ENCODE measurements at regions not wholly inside any gene's neighbourhood (a gene's known extent, or its start where the extent isn't known, plus 50 kb on each side); places are given as distances from the start of the nearest gene placed in this dataset.
"Not testable (repeated sequence)": the region's sequence is repeated elsewhere in the genome, so short reads cannot be mapped to it uniquely, and the experiment has no call there.

DNA sequence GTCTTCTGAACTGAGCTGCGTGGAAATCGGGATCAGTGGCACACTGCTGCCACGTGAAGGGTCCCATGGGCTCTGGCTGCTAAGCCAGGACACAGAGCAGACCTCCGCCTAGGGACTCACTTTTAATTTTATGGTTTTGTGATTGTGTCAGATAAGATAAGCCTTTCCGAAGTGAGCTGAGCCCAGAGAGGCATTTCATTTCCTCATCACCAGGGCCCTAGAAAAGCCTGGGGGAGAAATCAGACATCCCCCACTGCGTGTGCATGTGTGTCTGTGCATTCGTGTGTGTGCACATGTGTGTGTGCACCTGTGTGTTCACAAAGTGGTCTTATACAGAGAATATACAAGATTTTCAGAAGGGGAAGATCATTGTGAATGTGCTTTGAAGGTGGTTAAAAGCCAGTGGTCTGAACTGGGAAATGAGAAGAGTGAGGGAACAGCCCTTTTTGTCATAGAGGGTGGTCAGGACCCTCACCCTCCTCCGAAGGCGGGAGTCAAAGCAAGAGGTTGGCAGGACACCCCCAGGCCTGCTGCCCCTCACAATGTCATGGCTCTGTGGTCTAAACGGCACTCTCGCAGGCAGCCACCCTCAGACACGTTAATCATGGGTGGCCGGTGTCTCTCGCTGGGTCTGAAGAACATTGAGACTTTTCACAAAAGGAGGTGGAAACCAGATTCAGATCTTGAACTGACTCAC is 176.1 kb upstream of the PFKP start:
- no peak for DNase-seq (ENCODE audit: low read depth)

DNA sequence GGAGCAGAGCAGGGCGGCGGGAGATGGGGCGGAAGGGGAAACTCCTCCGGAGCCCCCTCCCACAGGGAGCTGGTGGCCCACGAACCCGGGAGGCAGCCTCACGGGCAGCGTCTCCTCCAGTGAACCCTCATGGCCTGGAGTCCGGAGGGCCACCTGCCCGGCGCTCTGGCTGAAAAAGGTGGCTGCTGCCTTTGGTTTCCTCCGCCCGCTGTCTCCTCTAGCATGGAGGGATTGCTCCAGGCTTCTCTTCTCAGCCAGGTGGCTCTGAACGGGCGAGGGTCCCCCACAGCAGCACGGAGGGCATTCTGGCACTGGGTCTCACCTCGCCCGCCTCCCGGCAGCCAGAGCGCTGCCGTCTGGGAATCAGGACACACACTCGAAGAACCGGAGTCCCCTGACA is 177.3 kb upstream of the PFKP start:
- DNase-seq (ENCODE audit: low read depth): no peak

DNA sequence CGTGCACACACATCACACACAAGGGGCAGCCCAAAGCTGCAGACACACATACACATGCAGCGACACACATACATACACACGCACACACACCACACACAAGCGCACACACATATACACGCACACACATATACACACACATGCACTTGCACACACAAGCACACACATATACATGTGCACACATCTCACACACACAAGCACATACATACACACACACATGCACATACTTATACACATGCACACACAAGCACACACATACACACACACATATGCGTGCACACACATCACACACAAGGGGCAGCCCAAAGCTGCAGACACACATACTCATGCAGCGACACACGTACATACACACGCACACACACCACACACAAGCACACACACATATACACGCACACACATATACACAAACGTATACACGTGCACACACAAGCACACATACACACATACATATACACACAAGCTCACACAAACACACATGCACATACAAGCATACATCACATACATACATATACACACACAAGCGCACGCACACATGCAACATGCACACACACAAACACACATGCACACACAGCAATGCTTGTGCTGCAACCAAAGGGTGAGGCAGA is 178.8 kb upstream of the PFKP start:
- DNase-seq (ENCODE audit: low read depth): no peak

DNA sequence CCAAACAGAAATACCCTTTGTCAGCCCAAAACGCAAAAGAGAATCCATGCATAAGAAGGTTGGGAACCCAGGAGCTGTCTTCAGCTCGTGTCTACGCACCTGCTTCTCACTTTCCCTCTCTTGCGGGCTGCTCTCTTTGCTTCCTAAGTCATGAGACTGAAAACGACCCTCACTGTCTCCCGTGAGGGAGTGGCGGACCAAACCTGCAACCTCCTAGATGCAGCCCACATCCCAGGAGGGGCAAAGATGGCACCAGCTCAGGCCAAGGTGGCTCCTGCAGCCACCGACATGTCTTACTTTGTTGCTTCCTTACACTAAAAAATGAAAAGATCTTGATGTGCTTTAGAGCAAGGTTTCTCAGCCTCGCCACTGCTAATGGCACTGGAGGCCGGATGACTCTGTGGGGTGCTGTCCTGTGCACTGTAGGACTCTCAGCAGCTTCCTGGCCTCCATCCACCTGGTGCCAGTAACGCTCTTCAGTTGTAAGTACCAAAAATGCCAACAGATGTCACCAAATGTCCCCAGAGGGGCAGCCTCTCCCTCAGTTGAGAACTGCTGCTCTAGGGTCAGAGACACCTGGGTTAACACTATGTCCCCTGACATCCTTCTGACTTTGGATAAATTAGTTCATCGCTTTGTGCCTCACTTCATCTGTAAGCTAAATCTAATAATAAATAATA is 179.8 kb upstream of the PFKP start:
- DNase-seq (ENCODE audit: low read depth): no peak

DNA sequence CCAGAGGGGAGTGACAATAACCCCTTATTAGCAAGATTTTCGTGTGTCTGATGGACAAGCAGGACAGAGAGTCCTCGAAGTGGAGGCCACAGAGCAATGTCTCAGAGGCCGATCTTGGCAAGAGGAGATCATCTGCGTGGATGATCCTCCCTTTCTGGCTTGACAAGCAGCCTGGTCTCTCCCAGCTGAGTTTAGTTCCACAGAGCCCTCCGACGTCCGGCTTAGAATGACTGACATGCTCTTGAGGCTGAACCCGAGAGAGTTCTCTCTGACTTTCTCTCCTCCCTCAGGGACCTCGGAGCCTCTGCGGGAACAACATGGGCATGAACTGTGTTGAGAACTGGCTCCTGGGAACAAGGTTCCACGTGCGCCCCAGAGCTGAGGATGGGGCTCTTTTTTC is 180.7 kb upstream of the PFKP start:
- DNase-seq (ENCODE audit: low read depth): no peak

DNA sequence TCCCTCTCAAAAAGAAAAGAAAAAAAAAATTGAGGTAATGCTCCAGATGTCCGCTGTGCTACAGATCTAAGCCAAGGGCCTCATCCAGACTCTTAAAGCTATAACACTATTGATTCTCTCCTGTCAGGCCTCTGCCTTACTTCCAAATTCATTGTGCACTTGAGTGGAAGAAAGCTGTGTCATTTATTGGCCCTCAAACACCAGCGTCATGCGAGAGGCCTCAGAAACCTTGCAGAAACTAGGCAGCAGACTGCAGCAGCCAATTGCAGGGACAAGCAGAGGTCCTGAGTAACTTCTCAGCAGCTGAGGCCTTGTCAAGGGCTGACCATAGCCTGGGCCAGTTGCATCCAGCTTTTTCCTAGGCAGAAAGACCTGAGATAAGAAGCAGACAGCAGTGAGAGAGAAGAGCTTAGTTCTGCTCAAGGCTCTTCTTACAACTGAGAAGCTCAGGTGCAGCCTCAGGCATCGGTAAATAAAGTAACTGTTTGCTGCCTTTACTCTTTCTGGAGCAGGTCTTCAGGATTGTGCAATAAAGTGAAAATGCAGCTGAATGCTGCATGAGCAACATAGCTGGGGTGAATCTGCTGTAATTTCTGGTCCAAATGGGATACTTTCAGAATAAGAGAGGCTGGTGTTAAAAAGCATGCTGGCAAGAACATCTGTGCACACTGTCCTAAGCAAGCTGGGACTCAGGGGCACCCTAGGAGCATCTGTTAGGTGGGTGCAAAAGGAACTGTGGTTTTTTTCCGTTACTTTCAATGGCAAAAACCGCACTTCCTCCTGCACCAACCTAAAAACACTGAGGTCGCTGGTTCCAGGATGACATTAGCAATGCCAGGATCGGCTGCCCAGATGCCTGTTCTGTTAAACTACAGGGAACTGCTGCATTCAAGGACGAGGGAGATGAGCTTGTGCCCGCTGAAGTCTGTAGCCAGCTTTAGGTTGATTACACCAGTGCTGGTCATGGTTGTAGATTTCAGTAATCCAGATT is 181.8 kb upstream of the PFKP start:
- no peak for DNase-seq (ENCODE audit: low read depth)

DNA sequence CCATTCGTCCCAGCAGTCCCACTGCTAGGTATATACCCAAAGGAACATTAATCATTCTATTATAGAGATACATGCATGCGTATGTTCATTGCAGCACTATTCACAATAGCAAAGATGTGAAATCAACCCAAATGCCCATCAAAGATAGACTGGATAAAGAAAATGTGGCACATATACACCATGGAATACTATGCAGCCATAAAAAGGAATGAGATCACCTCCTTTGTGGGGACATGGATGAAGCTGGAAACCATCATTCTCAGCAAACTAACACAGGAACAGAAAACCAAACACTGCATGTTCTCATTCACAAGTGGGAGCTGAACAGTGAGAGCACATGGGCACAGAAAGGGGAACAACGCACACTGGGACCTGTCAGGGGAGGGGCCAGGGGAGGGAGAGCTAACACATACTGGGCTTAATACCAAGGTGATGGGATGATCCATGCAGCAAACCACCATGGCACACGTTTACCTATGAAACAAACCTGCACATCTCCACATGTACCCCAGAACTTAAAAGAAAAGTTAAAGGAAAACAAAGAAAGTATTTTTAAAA is 183.3 kb upstream of the PFKP start:
- not testable (repeated sequence) for DNase-seq (ENCODE audit: low read depth)

DNA sequence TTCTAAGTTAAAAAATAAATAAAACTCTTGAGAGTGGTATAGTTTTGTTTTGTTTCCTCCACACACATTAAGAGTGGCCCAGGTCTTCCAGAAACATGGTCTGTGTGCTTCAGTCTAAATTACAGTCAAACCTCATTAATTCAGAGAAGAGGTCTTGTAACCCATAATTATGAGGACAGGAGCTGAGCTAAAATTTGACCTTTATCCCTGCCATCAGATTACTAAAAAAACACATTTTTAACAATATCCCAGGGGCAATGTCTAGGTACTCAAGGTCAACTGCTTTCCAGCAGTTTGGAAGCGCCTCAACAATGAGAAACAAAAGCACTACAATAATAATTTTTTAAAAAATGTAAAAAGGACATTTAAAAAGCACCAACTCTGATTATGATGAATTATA is 184.1 kb upstream of the PFKP start:
- no peak for DNase-seq (ENCODE audit: low read depth)

DNA sequence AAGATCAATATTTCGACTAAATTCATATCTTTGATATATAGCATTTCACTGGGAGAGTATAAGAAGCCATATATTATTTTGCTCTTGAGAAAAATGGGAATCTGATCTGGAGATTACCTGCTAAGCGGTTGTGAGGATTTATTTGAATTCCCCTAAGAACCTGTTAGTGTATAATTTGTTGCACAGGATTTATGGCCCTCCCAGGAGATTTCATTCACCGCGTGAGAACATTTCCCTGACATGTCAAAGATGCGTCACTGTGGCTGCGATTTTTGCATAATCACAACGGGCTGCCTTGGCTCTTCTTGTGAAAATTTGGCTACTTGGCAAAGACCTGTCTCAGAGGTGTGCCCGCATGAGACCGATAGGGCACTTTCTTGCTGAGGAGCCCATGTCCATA is 184.7 kb upstream of the PFKP start:
- no peak for DNase-seq (ENCODE audit: low read depth)

DNA sequence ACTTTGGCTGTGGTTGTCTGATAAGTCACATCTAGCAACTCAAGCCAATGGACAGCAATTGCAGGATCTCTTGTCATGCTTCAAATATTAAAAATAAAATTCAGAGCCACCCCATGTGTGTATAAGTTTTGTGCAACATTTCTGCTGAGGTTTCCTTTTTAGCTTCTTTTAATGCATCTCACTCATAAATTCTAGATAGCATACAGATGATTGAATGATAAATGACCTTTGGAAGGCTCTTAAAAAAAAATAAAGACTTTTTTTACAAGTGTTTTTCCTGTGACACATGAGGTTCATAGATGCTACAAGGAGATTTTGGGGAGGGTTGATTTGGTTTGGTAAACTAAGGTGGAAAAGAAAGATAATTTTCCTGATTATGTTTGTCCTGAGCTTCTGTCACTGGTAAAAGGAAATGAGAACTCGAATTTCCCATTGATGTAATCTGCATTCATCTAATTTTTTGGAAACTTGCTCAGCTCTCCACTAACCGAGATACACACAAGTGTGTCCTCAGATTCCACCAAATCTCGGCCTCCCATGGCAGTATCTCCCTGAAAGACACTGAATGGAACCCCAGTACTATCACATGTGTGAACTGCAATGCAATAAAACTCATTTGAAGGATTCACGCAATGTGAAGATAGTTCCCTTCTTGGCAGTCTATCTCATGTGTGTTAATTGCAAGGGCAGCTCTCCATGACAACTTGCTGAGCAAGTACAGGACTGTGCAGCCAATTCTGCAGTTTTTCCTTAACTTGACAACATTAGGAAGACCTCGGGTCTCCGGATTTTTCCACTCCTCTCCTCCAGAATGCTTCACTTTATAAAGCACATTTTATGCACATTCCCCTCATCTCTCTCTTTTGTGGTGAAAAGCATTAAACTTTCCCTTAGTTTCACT is 185.4 kb upstream of the PFKP start:
- no peak for DNase-seq (ENCODE audit: low read depth)

DNA sequence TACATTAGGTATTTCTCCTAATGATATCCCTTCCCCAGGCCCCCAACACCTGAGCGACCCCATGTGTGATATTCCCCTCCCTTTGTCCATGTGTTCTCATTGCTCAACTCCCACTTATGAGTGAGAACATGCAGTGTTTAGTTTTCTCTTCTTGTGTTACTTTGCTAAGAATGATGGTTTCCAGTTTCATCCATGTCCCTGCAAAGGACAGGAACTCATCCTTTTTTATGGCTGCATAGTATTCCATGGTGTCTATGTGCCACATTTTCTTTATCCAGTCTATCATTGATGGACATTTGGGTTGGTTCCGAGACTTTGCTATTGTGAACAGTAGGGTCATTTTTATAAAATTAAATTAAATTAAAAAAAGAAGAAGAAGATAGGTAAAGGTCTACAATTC is 187.3 kb upstream of the PFKP start:
- not testable (repeated sequence) for DNase-seq (ENCODE audit: low read depth)

DNA sequence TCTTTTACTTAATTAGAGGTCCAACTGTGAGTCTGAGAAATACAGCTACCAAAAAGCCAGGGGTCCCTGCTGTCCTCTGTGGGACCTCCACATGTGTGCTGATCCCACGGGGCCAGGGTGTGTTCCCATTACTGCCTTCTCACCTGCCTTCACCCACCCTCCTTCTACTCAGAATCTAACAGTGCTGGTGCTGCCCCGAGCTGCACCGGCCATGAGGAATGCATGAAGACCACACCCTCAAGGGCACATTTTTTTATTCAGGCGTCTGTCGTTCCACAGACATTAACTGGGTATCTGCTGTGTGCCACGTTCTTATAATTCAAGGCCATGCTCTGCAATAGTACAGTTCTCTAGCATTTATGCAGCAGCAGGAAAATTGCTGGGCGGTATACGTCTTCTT is 188.5 kb upstream of the PFKP start:
- DNase-seq (ENCODE audit: low read depth): no peak

DNA sequence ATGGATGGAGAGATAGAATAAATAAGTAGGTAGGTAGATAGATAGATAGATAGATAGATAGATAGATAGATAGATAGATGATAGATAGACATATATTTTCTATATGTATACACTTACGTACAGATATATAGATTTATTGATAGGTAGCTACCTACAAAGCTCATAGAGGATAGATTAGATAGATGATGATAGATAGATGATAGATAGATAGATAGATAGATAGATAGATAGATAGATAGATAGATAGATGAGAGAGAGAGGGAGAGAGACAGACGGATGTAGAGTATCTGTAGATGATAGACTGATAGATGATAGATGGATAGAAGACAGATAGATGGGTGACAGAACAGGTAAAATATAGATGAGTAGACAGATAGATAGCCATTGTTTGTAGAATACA is 191.3 kb upstream of the PFKP start:
- DNase-seq (ENCODE audit: low read depth): no peak

DNA sequence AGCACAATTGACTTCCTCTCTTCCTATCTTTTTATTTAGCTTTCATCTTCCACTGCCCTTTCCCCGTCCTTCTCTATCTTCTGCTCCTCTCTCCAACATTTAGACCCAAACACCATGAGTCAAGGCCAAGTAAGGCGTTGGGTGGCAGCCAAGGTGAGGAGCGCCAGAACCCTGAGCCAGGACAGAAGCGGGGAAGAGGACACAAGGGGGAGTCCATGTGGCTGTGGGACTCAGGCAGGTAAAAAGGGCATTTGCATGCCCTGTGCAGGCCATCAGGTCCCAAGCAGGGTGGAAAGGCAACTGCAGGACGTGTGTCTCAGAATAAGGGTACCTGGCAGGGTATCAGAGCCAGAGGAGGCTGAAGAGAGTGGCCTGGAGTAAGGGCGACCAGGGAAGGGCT is 192.4 kb upstream of the PFKP start:
- no peak for DNase-seq (ENCODE audit: low read depth)

DNA sequence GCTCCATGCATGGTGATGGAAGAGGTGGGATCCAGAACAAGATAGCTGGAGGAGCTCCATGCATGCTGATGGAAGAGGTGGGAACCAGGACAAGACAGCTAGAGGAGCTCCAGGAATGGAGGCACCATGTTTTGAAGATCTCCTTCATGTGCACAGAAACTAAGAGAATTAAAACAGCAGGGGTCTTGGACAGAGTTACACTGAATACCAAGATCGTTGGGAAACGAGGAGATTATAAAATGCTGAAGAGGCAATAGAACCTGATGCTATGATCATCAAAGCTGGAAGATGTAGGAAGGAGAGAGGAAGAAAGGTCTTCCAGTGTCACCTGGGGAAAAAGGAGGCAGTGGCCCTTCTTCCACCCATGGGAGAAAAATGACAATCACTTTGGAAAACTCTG is 193.6 kb upstream of the PFKP start:
- no peak for DNase-seq (ENCODE audit: low read depth)

DNA sequence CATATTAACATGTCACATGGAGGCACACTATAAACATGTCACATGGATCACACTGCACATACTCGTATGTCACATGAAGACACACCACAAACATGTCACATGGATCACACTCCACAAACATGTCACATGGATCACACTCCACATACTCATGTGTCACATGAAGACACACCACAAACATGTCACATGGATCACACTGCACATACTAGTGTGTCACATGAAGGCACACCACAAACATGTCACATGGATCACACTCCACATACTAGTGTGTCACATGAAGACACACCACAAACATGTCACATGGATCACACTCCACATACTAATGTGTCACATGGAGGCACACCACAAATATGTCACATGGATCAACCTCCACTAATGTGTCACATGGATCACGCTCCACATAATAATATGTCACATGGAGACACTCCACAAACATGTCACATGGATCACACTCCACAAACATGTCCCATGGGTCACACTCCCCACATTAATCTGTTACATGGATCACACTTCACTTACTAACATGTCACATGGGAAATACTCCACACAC is 195.6 kb upstream of the PFKP start:
- DNase-seq (ENCODE audit: low read depth): no peak

DNA sequence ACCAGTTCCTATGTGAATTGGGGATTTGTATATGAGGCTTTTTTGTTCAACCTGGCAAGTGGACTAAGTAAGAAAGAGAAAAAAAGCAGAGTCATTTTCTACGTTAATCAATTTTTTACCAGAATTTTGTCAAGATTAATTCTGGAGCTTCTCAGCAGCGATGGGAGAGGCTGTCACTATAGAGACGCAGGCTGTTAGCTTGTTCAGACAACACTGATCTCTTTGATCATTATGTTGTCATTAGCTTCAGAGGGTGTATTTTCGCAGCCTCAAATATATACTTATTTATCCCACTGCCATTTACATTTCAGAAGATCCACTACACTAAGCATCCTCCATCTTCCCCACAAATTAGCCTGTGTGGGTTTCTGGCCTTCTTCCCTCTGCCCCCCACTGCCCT is 196.7 kb upstream of the PFKP start:
- DNase-seq (ENCODE audit: low read depth): no peak

DNA sequence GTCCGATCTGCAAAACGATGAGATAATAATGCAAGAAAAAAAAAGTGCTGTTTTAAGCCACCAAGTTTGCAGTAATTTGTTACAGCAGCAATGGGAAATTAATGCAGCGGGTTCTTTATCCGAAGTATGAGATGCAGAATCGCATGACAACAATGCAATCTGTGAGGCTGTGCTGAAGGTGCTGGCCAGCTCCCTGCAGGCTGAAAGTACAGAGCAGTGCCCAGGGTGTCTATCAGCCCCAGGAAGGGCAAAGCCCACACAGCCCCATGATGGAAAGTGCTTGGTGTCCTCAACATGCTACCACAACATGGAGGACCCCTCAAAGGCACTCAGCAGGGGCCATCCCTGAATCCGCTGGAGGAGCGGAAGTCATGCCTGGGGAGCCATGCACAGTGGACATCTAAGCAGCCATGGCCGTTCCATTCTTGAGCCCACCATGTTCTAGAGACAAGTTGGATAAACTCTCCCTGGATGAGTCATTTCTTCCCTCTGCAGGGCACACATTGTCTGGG is 199.5 kb upstream of the PFKP start:
- DNase-seq (ENCODE audit: low read depth): no peak

DNA sequence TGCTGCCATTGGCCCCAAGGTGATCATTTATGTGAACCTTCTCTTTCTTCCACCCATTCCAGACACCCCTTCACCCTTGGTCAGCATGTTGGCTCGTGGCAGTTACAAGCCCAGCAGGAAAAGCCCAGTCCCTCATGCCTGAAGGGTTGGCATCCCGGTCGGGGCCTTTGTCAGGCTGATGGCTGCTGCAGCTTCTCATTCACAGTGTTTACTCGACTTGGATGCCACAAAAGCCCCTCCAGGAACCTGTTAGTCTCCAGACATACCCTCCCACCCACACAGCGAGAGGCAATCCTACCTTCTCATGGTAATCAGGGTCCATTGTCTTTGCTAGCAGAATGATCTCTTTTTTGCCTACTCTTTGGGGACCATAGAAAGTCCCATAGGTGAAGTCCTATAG is 200.8 kb upstream of the PFKP start:
- DNase-seq (ENCODE audit: low read depth): no peak

DNA sequence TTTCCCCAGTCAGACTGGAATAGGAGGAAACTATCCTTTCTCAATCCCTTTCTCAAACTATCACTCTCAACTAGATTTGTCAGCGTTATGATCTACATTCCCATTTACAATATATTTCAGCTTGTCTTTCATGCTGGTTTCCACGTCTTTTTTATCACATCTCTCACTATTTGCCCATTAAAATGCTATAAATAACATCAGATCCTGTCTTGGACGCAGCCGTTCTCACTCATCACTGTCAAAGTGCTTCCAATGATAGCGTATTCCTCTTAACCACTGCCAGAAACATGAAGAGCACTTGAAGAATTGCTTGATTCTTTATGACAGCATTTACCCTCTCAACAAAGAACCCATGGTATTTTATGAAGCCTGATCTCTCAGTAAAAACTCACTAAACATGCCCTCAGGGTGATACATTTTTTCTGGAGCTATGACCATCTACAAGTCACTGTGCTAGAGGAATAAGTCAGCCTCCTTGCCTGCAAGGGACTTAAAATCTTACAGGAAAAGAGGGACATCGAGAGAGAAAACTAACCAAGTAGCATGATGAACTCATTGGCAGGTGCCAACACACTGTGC is 205.6 kb upstream of the PFKP start:
- DNase-seq (ENCODE audit: low read depth): no peak
